ENCODE measurements at regions not wholly inside any gene's neighbourhood (a gene's known extent, or its start where the extent isn't known, plus 50 kb on each side); places are given as distances from the start of the nearest gene placed in this dataset.
A peak's percentile ranks its signal among the peaks of the same experiment; 100 is the strongest.

GRCh38 chr11:129618046-129618569 lies 197.5 kb upstream of the TMEM45B start:
- Histone ChIP-seq H3K4me1 (ENCODE audit: control insufficient read depth in 5 of 5, insufficient read depth in 5 of 5, low read length in 5 of 5) (peaks cover 0 to 5% (median 0%) of the 10 kb centered on the region in 5 donors), H3K27me3 (ENCODE audit: control insufficient read depth in 3 of 3, insufficient read depth in 3 of 3, low read length in 2 of 3) (peaks cover 0 to 21% (median 12%) of the 10 kb centered on the region in 3 donors), H3K36me3 (ENCODE audit: control insufficient read depth in 4 of 4, insufficient read depth in 4 of 4, low read length in 4 of 4) (no peaks in the 10 kb centered on the region), H3K9me3 (ENCODE audit: control insufficient read depth in 4 of 4, insufficient read depth in 3 of 4, low read length in 3 of 4) (no peaks in the 10 kb centered on the region), H3K9ac (ENCODE audit: insufficient read depth in 1 of 2, low read length in 2 of 2) (no peak overlapping the region), H3K4me3 (no peak overlapping the region), H3K27ac (ENCODE audit: low read depth in 1 of 2, low read length in 1 of 2) (no peak overlapping the region)
- 41 to 50% methylated on average over 31 to 41 of the region's 41 CpGs for WGBS, 2 donors
- no peak for DNase-seq
- no peak for ATAC-seq (ENCODE audit: insufficient read depth, low FRiP score)
- TF ChIP-seq CTCF (IDR thresholded peaks at IDR 0.05; ENCODE audit: control extremely low read depth, extremely low read depth), result no peak

GRCh38 chr11:129620237-129621104 lies 195.2 kb upstream of the TMEM45B start:
- DNase-seq (no peak), ATAC-seq (ENCODE audit: insufficient read depth, low FRiP score) (peak; percentile 50)
- Histone ChIP-seq H3K9ac (ENCODE audit: insufficient read depth in 1 of 2, low read length in 2 of 2) (no peak overlapping the region), H3K4me1 (ENCODE audit: control insufficient read depth in 5 of 5, insufficient read depth in 5 of 5, low read length in 5 of 5) (no peaks in the 10 kb centered on the region), H3K4me3 (no peak overlapping the region), H3K9me3 (ENCODE audit: control insufficient read depth in 4 of 4, insufficient read depth in 3 of 4, low read length in 3 of 4) (peaks cover 0 to 2% (median 0%) of the 10 kb centered on the region in 4 donors), H3K27me3 (ENCODE audit: control insufficient read depth in 3 of 3, insufficient read depth in 3 of 3, low read length in 2 of 3) (peaks cover 0 to 19% (median 12%) of the 10 kb centered on the region in 3 donors), H3K27ac (ENCODE audit: low read depth in 1 of 2, low read length in 1 of 2) (no peak overlapping the region), H3K36me3 (ENCODE audit: control insufficient read depth in 4 of 4, insufficient read depth in 4 of 4, low read length in 4 of 4) (no peaks in the 10 kb centered on the region)
- 71 to 82% methylated on average over 12 of the region's 12 CpGs for WGBS, 2 donors
- no peak for TF ChIP-seq CTCF (IDR thresholded peaks at IDR 0.05; ENCODE audit: control extremely low read depth, extremely low read depth)

GRCh38 chr11:129625930-129626329 lies 189.7 kb upstream of the TMEM45B start:
- Histone ChIP-seq H3K36me3 (ENCODE audit: control insufficient read depth in 4 of 4, insufficient read depth in 4 of 4, low read length in 4 of 4) (no peaks in the 10 kb centered on the region), H3K27me3 (ENCODE audit: control insufficient read depth in 3 of 3, insufficient read depth in 3 of 3, low read length in 2 of 3) (peaks cover 0 to 3% (median 2%) of the 10 kb centered on the region in 3 donors), H3K27ac (ENCODE audit: low read depth in 1 of 2, low read length in 1 of 2) (no peak overlapping the region), H3K4me3 (no peak overlapping the region), H3K9ac (ENCODE audit: insufficient read depth in 1 of 2, low read length in 2 of 2) (no peak overlapping the region), H3K4me1 (ENCODE audit: control insufficient read depth in 5 of 5, insufficient read depth in 5 of 5, low read length in 5 of 5) (no peaks in the 10 kb centered on the region), H3K9me3 (ENCODE audit: control insufficient read depth in 4 of 4, insufficient read depth in 3 of 4, low read length in 3 of 4) (peaks cover 0 to 2% (median 0%) of the 10 kb centered on the region in 4 donors)
- no peak for ATAC-seq (ENCODE audit: insufficient read depth, low FRiP score)
- TF ChIP-seq CTCF (IDR thresholded peaks at IDR 0.05; ENCODE audit: control extremely low read depth, extremely low read depth), result no peak
- 66 to 81% methylated on average over 6 of the region's 6 CpGs for WGBS, 2 donors
- no peak for DNase-seq
